Hepatocyte (in vitro differentiated cells): ENCODE measurements at regions not wholly inside any gene's neighbourhood (a gene's known extent, or its start where the extent isn't known, plus 50 kb on each side); places are given as distances from the start of the nearest gene placed in this dataset.

Experiments
- EZH2 ChIP-seq: fragments of 200-600 bp; sonication (generic); IDR thresholded peaks from 2 replicates; pipeline ENCODE4 v1.6.1; 2016; ENCODE audit warnings: antibody characterized with exemption, mild to moderate bottlenecking, borderline replicate concordance
- EZH2phosphoT487 ChIP-seq: fragments of 200-600 bp; sonication (generic); IDR thresholded peaks from one replicate; pipeline ENCODE4 v1.6.1; 2018; ENCODE audit warnings: antibody characterized with exemption, mild to moderate bottlenecking, low read depth, moderate library complexity; ENCODE audit not compliant: unreplicated experiment, severe bottlenecking
- TF ChIP-seq, protein P1 (sequence below): fragments of 200-600 bp; sonication (generic); IDR thresholded peaks from 2 replicates; pipeline ENCODE4 v1.5.1; 2016; ENCODE audit warnings: antibody characterized with exemption, mild to moderate bottlenecking; ENCODE audit not compliant: poor library complexity

DNA sequence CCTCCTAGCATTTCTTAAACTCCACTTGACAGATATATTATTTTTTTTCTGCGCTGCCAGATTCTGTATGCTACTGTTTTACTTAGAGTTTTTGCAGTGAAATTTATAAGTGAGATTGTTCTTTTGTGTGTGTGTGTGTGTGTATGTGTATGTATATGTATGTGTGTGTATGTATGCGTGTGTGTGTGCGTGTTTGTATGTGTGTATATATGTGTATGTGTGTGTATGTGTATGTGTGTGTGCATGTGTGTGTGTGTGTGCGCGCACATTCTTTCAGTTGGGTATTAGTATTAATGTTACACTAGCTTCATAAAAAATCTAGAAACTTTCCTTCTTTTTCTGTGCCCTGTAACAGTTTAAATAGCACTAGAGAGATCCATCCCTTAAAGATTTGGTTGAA is 152.6 kb upstream of the CSF3R start:
- TF ChIP-seq, protein P1, sequence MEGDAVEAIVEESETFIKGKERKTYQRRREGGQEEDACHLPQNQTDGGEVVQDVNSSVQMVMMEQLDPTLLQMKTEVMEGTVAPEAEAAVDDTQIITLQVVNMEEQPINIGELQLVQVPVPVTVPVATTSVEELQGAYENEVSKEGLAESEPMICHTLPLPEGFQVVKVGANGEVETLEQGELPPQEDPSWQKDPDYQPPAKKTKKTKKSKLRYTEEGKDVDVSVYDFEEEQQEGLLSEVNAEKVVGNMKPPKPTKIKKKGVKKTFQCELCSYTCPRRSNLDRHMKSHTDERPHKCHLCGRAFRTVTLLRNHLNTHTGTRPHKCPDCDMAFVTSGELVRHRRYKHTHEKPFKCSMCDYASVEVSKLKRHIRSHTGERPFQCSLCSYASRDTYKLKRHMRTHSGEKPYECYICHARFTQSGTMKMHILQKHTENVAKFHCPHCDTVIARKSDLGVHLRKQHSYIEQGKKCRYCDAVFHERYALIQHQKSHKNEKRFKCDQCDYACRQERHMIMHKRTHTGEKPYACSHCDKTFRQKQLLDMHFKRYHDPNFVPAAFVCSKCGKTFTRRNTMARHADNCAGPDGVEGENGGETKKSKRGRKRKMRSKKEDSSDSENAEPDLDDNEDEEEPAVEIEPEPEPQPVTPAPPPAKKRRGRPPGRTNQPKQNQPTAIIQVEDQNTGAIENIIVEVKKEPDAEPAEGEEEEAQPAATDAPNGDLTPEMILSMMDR: no peak
- TF ChIP-seq EZH2 (no peak), EZH2phosphoT487 (no peak)
